ENCODE measurements at regions not wholly inside any gene's neighbourhood (a gene's known extent, or its start where the extent isn't known, plus 50 kb on each side); places are given as distances from the start of the nearest gene placed in this dataset.
A peak's percentile ranks its signal among the peaks of the same experiment; 100 is the strongest.

GRCh38 chr10:3264161-3264761 is 91.7 kb upstream of the PITRM1 start:
- H3K9me3 ChIP-seq (ENCODE audit: severe bottlenecking), result no peaks in the 10 kb centered on the region
- no peak for TF ChIP-seq CTCF (IDR thresholded peaks at IDR 0.05; ENCODE audit: low read depth, low read length)

DNA sequence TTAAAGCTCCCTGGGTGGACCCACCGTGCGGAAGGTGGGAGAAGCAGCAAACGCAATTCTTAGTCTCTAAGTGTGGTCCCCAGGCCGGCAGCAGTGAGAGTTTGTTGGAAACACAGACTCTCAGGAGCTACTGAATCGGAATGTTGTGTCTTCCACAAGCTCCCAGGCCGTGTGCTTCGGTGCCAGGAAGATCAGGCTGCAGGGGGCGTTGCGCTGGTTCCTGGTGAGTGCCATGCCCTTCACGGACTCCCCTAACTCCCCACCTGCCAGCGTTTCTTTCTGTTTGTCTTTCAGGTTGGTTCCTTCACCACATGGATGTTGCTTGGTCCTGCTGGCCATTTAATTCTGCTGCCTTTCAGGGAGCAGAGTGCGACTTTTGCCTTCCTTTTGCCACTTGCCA is 91.2 kb upstream of the PITRM1 start:
- DNase-seq, result no peak
- peak; percentile 6; the same call in 1 of the 2 replicates for TF ChIP-seq CTCF (IDR thresholded peaks at IDR 0.05; ENCODE audit: low read depth, low read length)
- H3K4me3 ChIP-seq (ENCODE audit: low read depth, low read length), result no peak overlapping the region
- no peaks in the 10 kb centered on the region for H3K36me3 ChIP-seq
- H3K27ac ChIP-seq, result no peak overlapping the region
- no peaks in the 10 kb centered on the region for H3K9me3 ChIP-seq (ENCODE audit: severe bottlenecking)
- no peaks in the 10 kb centered on the region for H3K27me3 ChIP-seq (ENCODE audit: insufficient read depth, low read depth, severe bottlenecking)

More at GRCh38 chr10:3264161-3264761, 91.7 kb upstream of the PITRM1 start:
- no peak overlapping the region for H3K4me3 ChIP-seq (ENCODE audit: low read depth, low read length)
- no peak overlapping the region for H3K27ac ChIP-seq
- H3K27me3 ChIP-seq (ENCODE audit: insufficient read depth, low read depth, severe bottlenecking), result no peaks in the 10 kb centered on the region
- no peaks in the 10 kb centered on the region for H3K36me3 ChIP-seq
- DNase-seq, result no peak

DNA sequence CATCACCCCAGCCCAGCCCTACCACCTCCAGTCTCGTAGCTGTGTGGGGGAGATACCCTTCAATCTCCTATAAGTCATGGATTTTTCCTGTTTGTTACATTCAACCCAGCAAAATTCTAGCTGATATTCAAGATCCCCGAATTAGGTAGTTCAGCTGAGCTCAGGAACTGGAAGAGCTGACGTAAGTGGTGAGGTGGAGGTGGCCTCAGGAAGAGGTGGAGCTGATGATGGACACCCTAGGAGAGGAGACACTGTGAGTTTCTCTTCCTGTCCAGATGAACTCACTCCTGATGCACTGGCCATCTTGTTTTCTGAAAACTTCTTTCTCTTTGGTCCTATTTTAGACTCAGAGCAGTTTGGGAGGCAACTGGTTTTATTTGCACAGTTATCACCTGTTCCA is 90.5 kb upstream of the PITRM1 start:
- Histone ChIP-seq H3K4me3 (ENCODE audit: low read depth, low read length) (no peak overlapping the region), H3K27me3 (ENCODE audit: insufficient read depth, low read depth, severe bottlenecking) (no peaks in the 10 kb centered on the region), H3K27ac (no peak overlapping the region), H3K9me3 (ENCODE audit: severe bottlenecking) (no peaks in the 10 kb centered on the region), H3K36me3 (no peaks in the 10 kb centered on the region)
- DNase-seq, result no peak
- no peak for TF ChIP-seq CTCF (IDR thresholded peaks at IDR 0.05; ENCODE audit: low read depth, low read length)

- H3K4me3 ChIP-seq (ENCODE audit: low read depth, low read length), result no peak overlapping the region
- H3K36me3 ChIP-seq, result no peaks in the 10 kb centered on the region
- DNase-seq, result no peak
- H3K9me3 ChIP-seq (ENCODE audit: severe bottlenecking), result no peaks in the 10 kb centered on the region
- no peaks in the 10 kb centered on the region for H3K27me3 ChIP-seq (ENCODE audit: insufficient read depth, low read depth, severe bottlenecking)
- no peak overlapping the region for H3K27ac ChIP-seq
- no peak for TF ChIP-seq CTCF (IDR thresholded peaks at IDR 0.05; ENCODE audit: low read depth, low read length)
Measured at GRCh38 chr10:3261921-3262320, 89.3 kb upstream of the PITRM1 start.

GRCh38 chr10:3260066-3260834 is 87.7 kb upstream of the PITRM1 start:
- Histone ChIP-seq H3K4me3 (ENCODE audit: low read depth, low read length) (no peak overlapping the region), H3K36me3 (no peaks in the 10 kb centered on the region), H3K27ac (no peak overlapping the region), H3K9me3 (ENCODE audit: severe bottlenecking) (no peaks in the 10 kb centered on the region), H3K27me3 (ENCODE audit: insufficient read depth, low read depth, severe bottlenecking) (no peaks in the 10 kb centered on the region)
- no peak for TF ChIP-seq CTCF (IDR thresholded peaks at IDR 0.05; ENCODE audit: low read depth, low read length)
- no peak for DNase-seq

Data from WERI-Rb-1 (cell line).